Activated naive CD4-positive, alpha-beta T cell treated with anti-CD3 and anti-CD28 coated beads, Interleukin-2, amount 10 ng/mL, durations not matched to agents 7 days and 5 days (primary cell): ENCODE measurements at regions not wholly inside any gene's neighbourhood (a gene's known extent, or its start where the extent isn't known, plus 50 kb on each side); places are given as distances from the start of the nearest gene placed in this dataset.

Source experiments
- CTCF ChIA-PET: fragments of 350-600 bp; sonication (Branson Sonifier 250); formaldehyde crosslinking; loops from one replicate; lab custom pipeline; 2021; ENCODE audit warnings: antibody characterized with exemption; lab: Charles Lee
- DNase-seq: peaks from one replicate; pipeline ENCODE4 v3.0.0-alpha.2; 2020
- H3K27ac Mint-ChIP-seq: one replicate; pipeline ENCODE4 v1.8.0; 2021; ENCODE audit warnings: mild to moderate bottlenecking, moderate library complexity, mixed read lengths
- H3K27me3 Mint-ChIP-seq: one replicate; pipeline ENCODE4 v1.8.0; 2021; ENCODE audit warnings: mild to moderate bottlenecking, mixed read lengths
- H3K36me3 Mint-ChIP-seq: one replicate; pipeline ENCODE4 v1.8.0; 2021; ENCODE audit warnings: mixed read lengths
- H3K4me1 Mint-ChIP-seq: one replicate; pipeline ENCODE4 v1.8.0; 2021; ENCODE audit warnings: mixed read lengths
- H3K4me3 Mint-ChIP-seq: one replicate; pipeline ENCODE4 v1.8.0; 2021; ENCODE audit warnings: mild to moderate bottlenecking, moderate library complexity, mixed read lengths
- H3K9me3 Mint-ChIP-seq: one replicate; pipeline ENCODE4 v1.8.0; 2021; ENCODE audit warnings: mixed read lengths

DNA sequence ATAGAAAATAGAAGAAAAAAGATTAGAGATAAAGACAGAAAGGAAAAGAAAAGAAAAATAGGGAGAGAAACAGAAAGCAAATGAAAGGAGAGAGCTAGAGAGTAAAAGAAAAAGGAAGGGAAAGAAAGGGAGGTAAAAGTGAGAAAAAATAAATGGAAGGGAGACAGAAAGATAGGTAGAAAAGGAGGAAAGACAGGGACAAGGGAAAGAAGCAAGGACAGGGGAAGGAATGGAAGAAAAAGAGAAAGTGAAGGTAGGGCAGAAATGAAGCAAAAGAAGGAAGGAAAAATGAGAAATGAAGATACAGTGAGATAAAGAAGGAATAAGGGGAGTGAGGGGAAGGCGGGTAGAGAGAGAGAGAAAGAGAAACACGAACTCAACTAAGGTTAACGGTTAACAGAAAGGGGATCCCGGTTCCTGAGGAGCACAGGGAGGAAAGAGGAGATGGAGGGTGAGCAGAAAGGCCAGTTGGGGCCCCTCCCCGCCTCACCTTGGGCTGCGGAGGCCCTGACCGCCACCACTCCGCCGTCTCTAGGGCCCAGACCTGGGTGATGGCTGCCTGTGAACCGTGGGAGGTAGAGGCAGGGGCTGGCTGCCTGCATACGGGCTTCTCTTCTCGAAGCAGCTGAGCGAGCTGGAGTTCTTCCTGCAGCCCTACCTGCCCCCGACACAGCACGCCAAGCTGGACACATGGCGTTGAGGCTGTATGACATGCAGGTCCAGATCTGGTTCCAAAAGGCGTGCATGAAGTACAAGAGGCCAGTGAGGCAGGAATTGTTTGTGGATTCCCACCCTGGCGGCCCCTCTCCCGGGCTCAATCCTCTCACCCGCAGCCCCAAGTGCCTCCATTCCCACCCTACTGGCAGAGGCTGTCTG is 59.5 kb downstream of the SMUG1 start:
- CTCF ChIA-PET, result interaction anchor here (0.9 kb wide), 1 partner anchor 72 kb away, joined by 3 read pairs; no protein-coding TSS in a partner anchor
- peaks cover 10% of the 10 kb centered on the region for H3K4me1 Mint-ChIP-seq
- peak overlapping the region; percentile 2 for H3K27ac Mint-ChIP-seq
- no peaks in the 10 kb centered on the region for H3K36me3 Mint-ChIP-seq
- DNase-seq, result no peak
- no peak overlapping the region for H3K4me3 Mint-ChIP-seq
- H3K9me3 Mint-ChIP-seq, result no peaks in the 10 kb centered on the region
- peaks cover 100% of the 10 kb centered on the region for H3K27me3 Mint-ChIP-seq
